Spleen (tissue), 11 donors: ENCODE measurements at regions not wholly inside any gene's neighbourhood (a gene's known extent, or its start where the extent isn't known, plus 50 kb on each side); places are given as distances from the start of the nearest gene placed in this dataset.

Experiments used
- DNase-seq: peaks from one replicate; pipeline ENCODE4 v3.0.0-alpha.2; 2020
- H3K27ac ChIP-seq, 8 donors: fragments of 200-600 bp; sonication (generic) in 7 of 8; 1 replicate in 4 of 8; 2 replicates in 4 of 8; pipeline versions ENCODE4 v1.5.0 to v1.8.0; 2016 to 2021; ENCODE audit warnings: inconsistent platforms in 4 of 8, mild to moderate bottlenecking in 4 of 8, moderate library complexity in 1 of 8
- H3K27me3 ChIP-seq, 7 donors: fragments of 200-600 bp; sonication (generic) in 6 of 7; replicated peaks in 1 of 7; 1 replicate in 4 of 7; 2 replicates in 3 of 7; pipeline versions ENCODE4 v1.5.0 to v1.8.0; 2016 to 2021; ENCODE audit warnings: inconsistent platforms in 3 of 7, mild to moderate bottlenecking in 1 of 7
- H3K36me3 ChIP-seq, 6 donors: fragments of 200-600 bp; sonication (generic) in 5 of 6; 1 replicate in 4 of 6; 2 replicates in 2 of 6; pipeline versions ENCODE4 v1.5.0 to v1.8.0; 2016 to 2021; ENCODE audit warnings: inconsistent platforms in 2 of 6
- H3K4me1 ChIP-seq, 6 donors: fragments of 200-600 bp; sonication (generic) in 5 of 6; 1 replicate in 3 of 6; 2 replicates in 3 of 6; pipeline versions ENCODE4 v1.5.0 to v1.8.0; 2016 to 2021; ENCODE audit warnings: inconsistent platforms in 3 of 6
- H3K4me3 ChIP-seq, 8 donors: fragments of 200-600 bp; sonication (generic) in 7 of 8; 1 replicate in 4 of 8; 2 replicates in 4 of 8; pipeline versions ENCODE4 v1.5.0 to v1.8.0; 2016 to 2021; ENCODE audit warnings: inconsistent platforms in 4 of 8, mild to moderate bottlenecking in 4 of 8, moderate library complexity in 2 of 8
- H3K9me3 ChIP-seq, 8 donors: fragments of 200-600 bp; sonication (generic) in 7 of 8; 1 replicate in 4 of 8; 2 replicates in 4 of 8; pipeline versions ENCODE4 v1.5.0 to v1.8.0; 2016 to 2021; ENCODE audit warnings: inconsistent platforms in 4 of 8
- CTCF ChIP-seq, 11 experiments: fragments of 200-600 bp in 7 of 11; fragments of 450-650 bp in 4 of 11; sonication (generic) in 4 of 11; IDR thresholded peaks in 8 of 11; conservative IDR thresholded peaks in 3 of 11; 1 replicate in 7 of 11; 2 replicates in 4 of 11; pipeline versions ENCODE4 v1.4.0 to v1.8.0; 2016 to 2021; ENCODE audit warnings: antibody characterized with exemption in 11 of 11, inconsistent platforms in 4 of 11, mild to moderate bottlenecking in 1 of 11
- POLR2A ChIP-seq, 3 donors: fragments of 450-650 bp; IDR thresholded peaks; one replicate each; pipeline ENCODE4 v1.5.1; 2017; ENCODE audit warnings: antibody characterized with exemption in 3 of 3, mild to moderate bottlenecking in 1 of 3
- POLR2AphosphoS5 ChIP-seq, 3 donors: sonication (generic); formaldehyde crosslinking; IDR thresholded peaks; one replicate each; pipeline ENCODE4 v1.5.1; 2017; ENCODE audit warnings: antibody characterized with exemption in 3 of 3
- WGBS, 5 donors: extraction: QIAGEN DNeasy Blood & Tissue Kit in 3 of 5; methylation state at CpG; one replicate each; pipeline versions ENCODE4 v1.1.5 to v1.1.7; 2013 to 2018; 5-methylcytosine and 5-hydroxymethylcytosine counted together
- intact Hi-C: fragments of 100-400 bp; cut with DNase I; formaldehyde crosslinking; loops from one replicate; pipeline ENCODE4 v1.15.0; 2023; ENCODE audit warnings: low total_unique reads
- donor health status: healthy with polysubstance abuse.
- donor health status: DM: no; HTN: no; CAD: no; lungs with moderate emphysema.
- donor health status: DM: no; HTN: no; CAD: no.
- donor health status: Bipolar disorder and iron deficiency.
- donor health status: healthy.
- donor health status: DM: no; HTN: no; CAD: no.
- donor health status: DM: yes; HTN: yes; CAD: no.

DNA sequence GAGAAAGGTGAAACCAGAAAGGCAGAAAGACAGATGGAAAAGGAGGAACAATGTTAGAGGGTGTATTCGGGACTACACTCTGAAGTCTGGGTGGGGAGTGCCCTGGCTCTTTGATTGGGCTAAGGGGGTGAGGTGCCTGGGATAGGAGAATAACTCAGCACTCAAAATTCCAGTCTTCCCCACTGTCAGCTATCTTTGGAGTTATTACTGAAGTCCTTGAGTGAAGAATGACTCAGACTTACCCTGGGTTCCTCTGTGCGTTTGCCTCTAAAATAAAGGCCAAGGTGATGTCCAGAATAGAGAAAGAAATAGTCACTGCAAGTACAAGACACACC, 151.8 kb upstream of the SERPINE2 start:
- H3K4me3 ChIP-seq, result no peak overlapping the region

DNA sequence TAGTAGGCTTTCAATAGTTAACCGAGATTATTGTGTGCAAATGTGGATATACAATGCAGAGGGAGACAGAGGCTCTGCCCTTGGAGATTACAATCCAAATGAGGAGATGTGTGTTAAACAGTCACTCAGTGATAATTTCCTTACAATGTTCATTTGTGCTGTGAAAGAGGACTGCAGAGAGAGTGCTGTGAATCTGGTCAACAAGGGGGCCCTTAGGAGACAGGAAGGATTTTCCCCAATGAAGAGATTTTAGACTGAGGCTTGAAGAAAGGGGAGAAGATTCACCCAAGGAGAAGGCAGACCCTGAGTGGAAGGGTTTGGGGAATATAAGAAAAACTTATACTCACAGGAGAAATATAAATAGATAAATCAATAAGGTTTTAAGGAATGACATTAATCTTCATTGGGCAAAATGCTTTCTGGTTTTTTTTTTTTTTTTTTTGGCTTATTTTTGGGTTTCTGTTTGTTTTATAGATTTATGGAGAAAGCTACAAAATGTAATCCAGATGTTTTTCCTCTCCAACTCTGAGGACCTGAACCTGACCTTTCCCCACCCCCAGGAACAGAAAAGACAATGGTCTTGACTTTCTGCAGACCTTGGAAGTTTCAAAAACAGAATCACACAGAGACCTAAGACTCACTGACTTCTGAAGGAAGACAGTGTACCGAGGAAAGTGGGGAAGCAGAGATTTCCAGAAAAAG, 151.3 kb upstream of the SERPINE2 start:
- Histone ChIP-seq H3K4me3 (no peak overlapping the region), H3K4me1 (no peaks in the 10 kb centered on the region), H3K36me3 (no peaks in the 10 kb centered on the region), H3K9me3 (peaks cover 0 to 18% (median 3%) of the 10 kb centered on the region in 8 donors), H3K27me3 (no peaks in the 10 kb centered on the region), H3K27ac (no peak overlapping the region)
- intact Hi-C loops, result no loop called here
- WGBS, 5 donors, result 63 to 75% (median 73%) methylated on average over 2 of the region's 2 CpGs
- DNase-seq, result no peak
- TF ChIP-seq POLR2AphosphoS5 (IDR thresholded peaks at IDR 0.05) (no peak), CTCF (IDR thresholded peaks at IDR 0.05 in 8 of 11, conservative IDR thresholded peaks at IDR 0.05 in 3 of 11) (no peak), POLR2A (IDR thresholded peaks at IDR 0.05) (no peak)

More for the DNA sequence above, 151.8 kb upstream of the SERPINE2 start:
- no peak for TF ChIP-seq POLR2A (IDR thresholded peaks at IDR 0.05)
- TF ChIP-seq POLR2AphosphoS5 (IDR thresholded peaks at IDR 0.05), result no peak
- TF ChIP-seq CTCF (IDR thresholded peaks at IDR 0.05 in 8 of 11, conservative IDR thresholded peaks at IDR 0.05 in 3 of 11), result no peak
- no peaks in the 10 kb centered on the region for H3K27me3 ChIP-seq
- no peak for DNase-seq
- peaks cover 0 to 18% (median 3%) of the 10 kb centered on the region in 8 donors for H3K9me3 ChIP-seq
- no peaks in the 10 kb centered on the region for H3K36me3 ChIP-seq
- no peak overlapping the region for H3K27ac ChIP-seq
- WGBS, 5 donors, result 39 to 65% (median 58%) methylated on average over 2 of the region's 2 CpGs
- no peaks in the 10 kb centered on the region for H3K4me1 ChIP-seq
- intact Hi-C loops, result no loop called here

DNA sequence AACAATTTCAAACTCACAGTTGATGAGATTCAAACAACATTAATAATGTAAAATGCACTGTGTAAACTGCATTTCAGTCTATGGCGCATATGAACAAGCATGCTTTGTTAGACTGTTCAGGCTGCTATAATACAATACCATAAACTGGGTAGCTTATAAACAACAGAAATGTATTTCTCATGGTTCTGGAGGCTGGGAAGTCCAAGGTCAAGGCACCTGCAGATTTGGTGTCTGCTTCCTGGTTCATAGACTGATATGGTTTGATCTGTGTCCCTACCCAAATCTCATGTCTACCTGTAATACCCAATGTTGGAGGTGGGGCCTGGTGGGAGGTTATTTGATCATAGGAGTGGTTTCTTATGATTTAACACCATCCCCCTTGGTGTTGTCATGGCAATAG, 148.1 kb upstream of the SERPINE2 start:
- DNase-seq, result no peak
- WGBS, 5 donors, result 94 to 100% (median 96%) methylated on average over 1 of the region's 1 CpG

More for the DNA sequence above, 148.1 kb upstream of the SERPINE2 start:
- no peaks in the 10 kb centered on the region for H3K4me1 ChIP-seq
- intact Hi-C loops, result no loop called here
- no peak for TF ChIP-seq POLR2AphosphoS5 (IDR thresholded peaks at IDR 0.05)
- no peak for TF ChIP-seq CTCF (IDR thresholded peaks at IDR 0.05 in 8 of 11, conservative IDR thresholded peaks at IDR 0.05 in 3 of 11)
- TF ChIP-seq POLR2A (IDR thresholded peaks at IDR 0.05), result no peak
- H3K27me3 ChIP-seq, result no peaks in the 10 kb centered on the region
- no peak overlapping the region for H3K4me3 ChIP-seq
- H3K36me3 ChIP-seq, result no peaks in the 10 kb centered on the region
- peaks cover 0 to 7% (median 0%) of the 10 kb centered on the region in 8 donors for H3K9me3 ChIP-seq
- H3K27ac ChIP-seq, result no peak overlapping the region
